OCI-LY1 (cell line): ENCODE measurements at regions not wholly inside any gene's neighbourhood (a gene's known extent, or its start where the extent isn't known, plus 50 kb on each side); places are given as distances from the start of the nearest gene placed in this dataset.

Source experiments
- H2AFZ ChIP-seq: fragments of 200-600 bp; sonication (generic), shearing (Covaris generic); 2 replicates; pipeline ENCODE4 v1.6.0; 2014; ENCODE audit warnings: antibody characterized with exemption, mild to moderate bottlenecking, low read length
- H3F3A ChIP-seq: fragments of 200-600 bp; sonication (generic), shearing (Covaris generic); 2 replicates; pipeline ENCODE4 v1.6.0; 2014; ENCODE audit warnings: mild to moderate bottlenecking, antibody characterized with exemption, low read length, moderate library complexity; ENCODE audit not compliant: insufficient read depth
- H3K27ac ChIP-seq: fragments of 200-600 bp; sonication (generic); 2 replicates; pipeline ENCODE4 v1.5.1; 2014; ENCODE audit warnings: low read length, mixed run types, mild to moderate bottlenecking, low read depth; ENCODE audit not compliant: poor library complexity, severe bottlenecking
- H3K27me3 ChIP-seq: fragments of 200-600 bp; sonication (generic); 2 replicates; pipeline ENCODE4 v1.6.0; 2014; ENCODE audit warnings: antibody characterized with exemption, mild to moderate bottlenecking, low read length, moderate library complexity; ENCODE audit not compliant: insufficient read depth
- H3K36me3 ChIP-seq: fragments of 200-600 bp; sonication (generic); 2 replicates; pipeline ENCODE4 v1.6.1; 2014; ENCODE audit warnings: mild to moderate bottlenecking, antibody characterized with exemption, low read length, moderate library complexity, mixed read lengths; ENCODE audit not compliant: insufficient read depth
- H3K4me1 ChIP-seq: fragments of 200-600 bp; sonication (generic); 2 replicates; pipeline ENCODE4 v1.5.1; 2014; ENCODE audit warnings: mild to moderate bottlenecking, low read length, moderate library complexity; ENCODE audit not compliant: insufficient read depth, severe bottlenecking
- H3K4me2 ChIP-seq: fragments of 200-600 bp; sonication (generic), shearing (Covaris generic); 2 replicates; pipeline ENCODE4 v1.6.1; 2014; ENCODE audit warnings: low read length
- H3K4me3 ChIP-seq: fragments of 200-600 bp; sonication (generic); 2 replicates; pipeline ENCODE4 v1.5.1; 2014; ENCODE audit warnings: low read length, low read depth, mild to moderate bottlenecking, mixed read lengths; ENCODE audit not compliant: poor library complexity, severe bottlenecking
- H3K79me2 ChIP-seq: fragments of 200-600 bp; shearing (Covaris generic); 2 replicates; pipeline ENCODE4 v1.6.1; 2016; ENCODE audit warnings: mixed run types, low read length, mixed read lengths; ENCODE audit not compliant: insufficient read depth
- H3K9ac ChIP-seq: fragments of 200-600 bp; sonication (generic), shearing (Covaris generic); 2 replicates; pipeline ENCODE4 v1.6.1; 2014; ENCODE audit warnings: mild to moderate bottlenecking, low read length, mixed read lengths
- H3K9me2 ChIP-seq: fragments of 200-600 bp; sonication (generic), shearing (Covaris generic); 2 replicates; pipeline ENCODE4 v1.6.1; 2014; ENCODE audit warnings: low read depth, mild to moderate bottlenecking, low read length, mixed read lengths
- H3K9me3 ChIP-seq: fragments of 200-600 bp; shearing (Covaris generic); 2 replicates; pipeline ENCODE4 v1.6.1; 2014; ENCODE audit warnings: low read length, mixed read lengths
- H4K20me1 ChIP-seq: fragments of 200-600 bp; sonication (generic), shearing (Covaris generic); 2 replicates; pipeline ENCODE4 v1.6.0; 2016; ENCODE audit warnings: mild to moderate bottlenecking, low read length; ENCODE audit not compliant: insufficient read depth
- EZH2 ChIP-seq: fragments of 200-600 bp; sonication (generic), shearing (Covaris generic); IDR thresholded peaks from 2 replicates; pipeline ENCODE4 v1.8.0; 2017; ENCODE audit warnings: borderline replicate concordance, mixed run types, mild to moderate bottlenecking, antibody characterized with exemption, low read length, moderate library complexity, mixed read lengths
- TF ChIP-seq, protein P1 (sequence below): fragments of 200-600 bp; sonication (generic), shearing (Covaris generic); IDR thresholded peaks from 2 replicates; pipeline ENCODE4 v1.5.1; 2017; ENCODE audit warnings: mild to moderate bottlenecking, antibody characterized with exemption, low read length, moderate library complexity, mixed read lengths

DNA sequence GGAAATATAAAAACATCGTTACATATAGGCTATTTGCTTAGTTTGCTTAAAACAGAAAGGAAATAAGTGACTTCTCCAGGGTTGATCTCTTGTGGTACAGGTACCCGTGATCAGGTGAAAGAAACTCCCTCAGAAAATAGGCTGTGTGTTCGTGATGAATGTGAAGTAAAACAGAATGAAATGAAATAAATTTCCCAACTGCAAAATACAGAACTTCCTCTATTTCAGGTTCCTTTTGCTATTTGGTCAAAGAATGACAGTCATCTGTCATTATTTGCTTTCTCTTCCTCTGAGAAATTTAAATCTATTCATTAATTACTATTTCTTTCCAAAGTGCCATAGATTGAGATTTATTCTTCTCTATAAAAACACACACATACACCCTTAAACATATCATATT, 408.1 kb downstream of the FAM170A start:
- H3K27me3 ChIP-seq: no peaks in the 10 kb centered on the region
- H4K20me1 ChIP-seq: no peaks in the 10 kb centered on the region
- no peaks in the 10 kb centered on the region for H3K9me2 ChIP-seq
- H3K4me2 ChIP-seq: no peak overlapping the region
- H3K9me3 ChIP-seq: no peaks in the 10 kb centered on the region
- H3K4me1 ChIP-seq: no peaks in the 10 kb centered on the region
- no peaks in the 10 kb centered on the region for H3K36me3 ChIP-seq
- no peak overlapping the region for H3K4me3 ChIP-seq
- no peaks in the 10 kb centered on the region for H3K79me2 ChIP-seq
- H3K27ac ChIP-seq: no peak overlapping the region
- no peak overlapping the region for H2AFZ ChIP-seq
- no peaks in the 10 kb centered on the region for H3F3A ChIP-seq
- no peak for TF ChIP-seq EZH2
- TF ChIP-seq, protein P1, sequence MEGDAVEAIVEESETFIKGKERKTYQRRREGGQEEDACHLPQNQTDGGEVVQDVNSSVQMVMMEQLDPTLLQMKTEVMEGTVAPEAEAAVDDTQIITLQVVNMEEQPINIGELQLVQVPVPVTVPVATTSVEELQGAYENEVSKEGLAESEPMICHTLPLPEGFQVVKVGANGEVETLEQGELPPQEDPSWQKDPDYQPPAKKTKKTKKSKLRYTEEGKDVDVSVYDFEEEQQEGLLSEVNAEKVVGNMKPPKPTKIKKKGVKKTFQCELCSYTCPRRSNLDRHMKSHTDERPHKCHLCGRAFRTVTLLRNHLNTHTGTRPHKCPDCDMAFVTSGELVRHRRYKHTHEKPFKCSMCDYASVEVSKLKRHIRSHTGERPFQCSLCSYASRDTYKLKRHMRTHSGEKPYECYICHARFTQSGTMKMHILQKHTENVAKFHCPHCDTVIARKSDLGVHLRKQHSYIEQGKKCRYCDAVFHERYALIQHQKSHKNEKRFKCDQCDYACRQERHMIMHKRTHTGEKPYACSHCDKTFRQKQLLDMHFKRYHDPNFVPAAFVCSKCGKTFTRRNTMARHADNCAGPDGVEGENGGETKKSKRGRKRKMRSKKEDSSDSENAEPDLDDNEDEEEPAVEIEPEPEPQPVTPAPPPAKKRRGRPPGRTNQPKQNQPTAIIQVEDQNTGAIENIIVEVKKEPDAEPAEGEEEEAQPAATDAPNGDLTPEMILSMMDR: no peak
- no peak overlapping the region for H3K9ac ChIP-seq

DNA sequence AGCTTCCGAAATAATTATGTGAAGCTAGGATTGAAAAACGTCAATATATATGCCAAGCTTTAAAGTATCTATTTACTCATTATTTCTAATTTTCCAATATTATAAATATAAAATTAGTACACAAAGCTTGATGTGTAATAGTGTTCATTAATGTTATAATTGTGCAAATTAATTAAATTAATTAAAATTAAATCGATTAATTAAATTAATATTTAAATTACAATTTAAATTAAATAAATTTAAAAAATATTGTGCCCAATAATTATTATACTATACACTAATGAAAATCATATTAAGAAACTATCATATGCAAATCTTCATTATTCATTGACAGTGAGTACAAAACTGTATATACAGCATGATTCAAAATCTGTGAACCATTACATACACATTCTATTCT, 409.8 kb downstream of the FAM170A start:
- no peaks in the 10 kb centered on the region for H4K20me1 ChIP-seq
- no peak for TF ChIP-seq EZH2
- TF ChIP-seq, protein P1: no peak

DNA sequence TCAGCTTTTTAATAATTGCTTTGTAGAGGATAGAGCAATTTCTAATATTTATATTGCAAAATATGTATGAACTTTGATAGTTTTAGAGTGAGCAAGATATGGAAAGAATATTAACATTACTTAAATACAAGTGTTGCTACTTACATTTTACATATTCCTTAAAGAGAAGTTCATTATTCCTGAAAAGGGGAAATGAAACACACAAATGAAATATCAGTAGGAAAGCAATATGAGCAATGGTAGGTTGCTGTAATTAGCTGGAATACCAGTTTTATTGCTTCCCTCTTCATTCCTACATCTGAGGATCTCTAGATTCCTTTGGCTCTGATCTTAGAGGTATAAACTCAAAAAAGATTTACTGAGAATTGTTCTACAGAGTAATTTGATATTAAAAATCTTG, 414.1 kb downstream of the FAM170A start:
- H3K27ac ChIP-seq: no peak overlapping the region
- H2AFZ ChIP-seq: no peak overlapping the region
- no peaks in the 10 kb centered on the region for H3K4me1 ChIP-seq
- H3K79me2 ChIP-seq: no peaks in the 10 kb centered on the region
- no peaks in the 10 kb centered on the region for H3F3A ChIP-seq
- no peaks in the 10 kb centered on the region for H3K27me3 ChIP-seq
- TF ChIP-seq EZH2: no peak
- TF ChIP-seq, protein P1: no peak
- H4K20me1 ChIP-seq: no peaks in the 10 kb centered on the region
- H3K36me3 ChIP-seq: no peaks in the 10 kb centered on the region
- H3K4me2 ChIP-seq: no peak overlapping the region
- H3K4me3 ChIP-seq: no peak overlapping the region
- no peak overlapping the region for H3K9ac ChIP-seq
- H3K9me2 ChIP-seq: no peaks in the 10 kb centered on the region
- no peaks in the 10 kb centered on the region for H3K9me3 ChIP-seq

More for the DNA sequence above, 409.8 kb downstream of the FAM170A start:
- no peak overlapping the region for H3K9ac ChIP-seq
- H3K9me3 ChIP-seq: no peaks in the 10 kb centered on the region
- no peaks in the 10 kb centered on the region for H3K79me2 ChIP-seq
- H3K4me1 ChIP-seq: no peaks in the 10 kb centered on the region
- no peak overlapping the region for H3K4me2 ChIP-seq
- no peaks in the 10 kb centered on the region for H3K9me2 ChIP-seq
- no peaks in the 10 kb centered on the region for H3F3A ChIP-seq
- no peaks in the 10 kb centered on the region for H3K36me3 ChIP-seq
- H3K27ac ChIP-seq: no peak overlapping the region
- no peak overlapping the region for H3K4me3 ChIP-seq
- no peak overlapping the region for H2AFZ ChIP-seq
- H3K27me3 ChIP-seq: no peaks in the 10 kb centered on the region
